Tibial nerve (tissue), 4 donors: ENCODE measurements at regions not wholly inside any gene's neighbourhood (a gene's known extent, or its start where the extent isn't known, plus 50 kb on each side); places are given as distances from the start of the nearest gene placed in this dataset.

Source experiments
- CTCF ChIP-seq, 5 experiments: fragments of 200-600 bp in 3 of 5; fragments of 450-650 bp in 2 of 5; sonication (generic) in 3 of 5; IDR thresholded peaks; one replicate each; pipeline ENCODE4 v1.5.1; 2016 to 2019; ENCODE audit warnings: antibody characterized with exemption in 5 of 5, mild to moderate bottlenecking in 3 of 5, moderate library complexity in 2 of 5
- EP300 ChIP-seq, 2 donors: sonication (generic); formaldehyde crosslinking; IDR thresholded peaks; one replicate each; pipeline ENCODE4 v1.6.1; 2017; ENCODE audit warnings: antibody characterized with exemption in 2 of 2, mild to moderate bottlenecking in 1 of 2

GRCh38 chr3:82496890-82497560, 735.6 kb upstream of the GBE1 start:
- no peak for TF ChIP-seq EP300 (IDR thresholded peaks at IDR 0.05)
- no peak for TF ChIP-seq CTCF (IDR thresholded peaks at IDR 0.05)
